DND-41 (cell line): ENCODE measurements at regions not wholly inside any gene's neighbourhood (a gene's known extent, or its start where the extent isn't known, plus 50 kb on each side); places are given as distances from the start of the nearest gene placed in this dataset.

Source experiments
- ATAC-seq: fragments of 200-7000 bp; cut with Tn5 transposase; 3 replicates; pipeline ENCODE4 v1.9.1; 2021; ENCODE audit warnings: low read depth; ENCODE audit not compliant: insufficient read depth
- DNase-seq: peaks from one replicate; pipeline ENCODE4 v3.0.0-alpha.2; 2020
- H2AFZ ChIP-seq: 2 replicates; pipeline ENCODE4 v1.6.0; 2012; ENCODE audit warnings: low read depth, low read length
- H3K27ac ChIP-seq: 2 replicates; pipeline ENCODE4 v1.5.1; 2012; ENCODE audit warnings: low read length, inconsistent platforms
- H3K27me3 ChIP-seq: fragments of 200-600 bp; sonication (generic); 2 replicates; pipeline ENCODE4 v1.6.0; 2012; ENCODE audit warnings: low read length, mild to moderate bottlenecking, inconsistent platforms; ENCODE audit not compliant: insufficient read depth, poor library complexity
- H3K36me3 ChIP-seq: 2 replicates; pipeline ENCODE4 v1.5.1; 2012; ENCODE audit warnings: low read length, inconsistent platforms; ENCODE audit not compliant: insufficient read depth
- H3K4me1 ChIP-seq: 2 replicates; pipeline ENCODE4 v1.5.1; 2012; ENCODE audit warnings: mild to moderate bottlenecking, low read length; ENCODE audit not compliant: insufficient read depth
- H3K4me2 ChIP-seq: 2 replicates; pipeline ENCODE4 v1.6.0; 2012; ENCODE audit warnings: mild to moderate bottlenecking, moderate library complexity, low read length, inconsistent platforms; ENCODE audit not compliant: insufficient read depth
- H3K4me3 ChIP-seq, 2 experiments: fragments of 200-600 bp in 1 of 2; shearing (Covaris generic) in 1 of 2; 2 replicates each; pipeline ENCODE4 v1.5.1; 2012 to 2016; ENCODE audit warnings: inconsistent platforms in 2 of 2, low read length in 2 of 2, mild to moderate bottlenecking in 2 of 2, low read depth in 1 of 2, moderate library complexity in 1 of 2
- H3K79me2 ChIP-seq: 2 replicates; pipeline ENCODE4 v1.6.0; 2012; ENCODE audit warnings: low read length, inconsistent platforms; ENCODE audit not compliant: insufficient read depth
- H3K9ac ChIP-seq: 2 replicates; pipeline ENCODE4 v1.6.0; 2012; ENCODE audit warnings: low read depth, mild to moderate bottlenecking, inconsistent platforms, low read length, moderate library complexity
- H3K9me3 ChIP-seq: 2 replicates; pipeline ENCODE4 v1.5.1; 2012; ENCODE audit warnings: low read length, moderate library complexity, mild to moderate bottlenecking, inconsistent platforms; ENCODE audit not compliant: insufficient read depth, severe bottlenecking
- H4K20me1 ChIP-seq: 2 replicates; pipeline ENCODE4 v1.6.0; 2012; ENCODE audit warnings: low read length; ENCODE audit not compliant: insufficient read depth
- EZH2 ChIP-seq: IDR thresholded peaks from 3 replicates; pipeline ENCODE4 v1.6.1; 2012; ENCODE audit warnings: borderline replicate concordance, low read depth, mild to moderate bottlenecking, moderate library complexity, low read length, inconsistent platforms; ENCODE audit not compliant: severe bottlenecking
- TF ChIP-seq, protein P1 (sequence below): IDR thresholded peaks from 2 replicates; pipeline ENCODE4 v1.5.1; 2012; ENCODE audit warnings: borderline replicate concordance, low read length, moderate library complexity, mild to moderate bottlenecking; ENCODE audit not compliant: poor library complexity, severe bottlenecking; ENCODE audit errors: extremely low read depth

DNA sequence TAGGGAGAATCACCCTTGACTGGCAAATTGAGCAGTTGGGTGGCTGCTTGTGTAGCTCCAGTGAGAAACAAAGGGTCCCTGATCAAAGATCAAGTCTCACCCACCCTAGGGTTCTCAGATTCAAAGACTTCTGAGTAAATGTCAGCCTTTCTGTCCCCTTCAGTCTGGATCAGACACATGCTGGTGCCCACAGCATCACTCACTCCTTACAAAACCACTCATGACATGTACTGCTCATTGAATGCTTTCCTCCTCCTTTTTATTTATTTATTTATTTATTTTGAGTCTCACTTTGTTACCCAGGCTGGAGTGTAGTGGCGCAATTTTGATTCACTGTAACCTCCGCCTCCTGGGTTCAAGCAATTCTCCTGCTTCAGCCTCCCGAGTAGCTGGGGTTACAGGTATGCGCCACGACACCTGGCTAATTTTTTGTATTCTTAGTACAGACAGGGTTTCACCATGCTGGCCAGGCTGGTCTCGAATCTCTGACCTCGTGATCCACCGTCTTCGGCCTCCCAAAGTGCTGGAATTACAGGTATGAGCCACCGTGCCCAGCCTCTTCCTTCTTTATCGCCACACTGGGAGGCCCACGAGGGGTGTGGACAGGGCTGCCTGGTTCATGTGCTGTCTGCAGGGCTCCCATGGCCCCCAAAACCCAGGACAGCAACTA, 462.0 kb upstream of the MAF start:
- Histone ChIP-seq H3K4me3 (no peak overlapping the region), H4K20me1 (no peaks in the 10 kb centered on the region), H3K27me3 (no peaks in the 10 kb centered on the region), H3K27ac (no peak overlapping the region), H3K9me3 (no peaks in the 10 kb centered on the region), H3K4me2 (no peak overlapping the region), H2AFZ (no peak overlapping the region), H3K9ac (no peak overlapping the region), H3K4me1 (no peaks in the 10 kb centered on the region), H3K79me2 (no peaks in the 10 kb centered on the region), H3K36me3 (no peaks in the 10 kb centered on the region)
- no peak for TF ChIP-seq EZH2
- TF ChIP-seq, protein P1, sequence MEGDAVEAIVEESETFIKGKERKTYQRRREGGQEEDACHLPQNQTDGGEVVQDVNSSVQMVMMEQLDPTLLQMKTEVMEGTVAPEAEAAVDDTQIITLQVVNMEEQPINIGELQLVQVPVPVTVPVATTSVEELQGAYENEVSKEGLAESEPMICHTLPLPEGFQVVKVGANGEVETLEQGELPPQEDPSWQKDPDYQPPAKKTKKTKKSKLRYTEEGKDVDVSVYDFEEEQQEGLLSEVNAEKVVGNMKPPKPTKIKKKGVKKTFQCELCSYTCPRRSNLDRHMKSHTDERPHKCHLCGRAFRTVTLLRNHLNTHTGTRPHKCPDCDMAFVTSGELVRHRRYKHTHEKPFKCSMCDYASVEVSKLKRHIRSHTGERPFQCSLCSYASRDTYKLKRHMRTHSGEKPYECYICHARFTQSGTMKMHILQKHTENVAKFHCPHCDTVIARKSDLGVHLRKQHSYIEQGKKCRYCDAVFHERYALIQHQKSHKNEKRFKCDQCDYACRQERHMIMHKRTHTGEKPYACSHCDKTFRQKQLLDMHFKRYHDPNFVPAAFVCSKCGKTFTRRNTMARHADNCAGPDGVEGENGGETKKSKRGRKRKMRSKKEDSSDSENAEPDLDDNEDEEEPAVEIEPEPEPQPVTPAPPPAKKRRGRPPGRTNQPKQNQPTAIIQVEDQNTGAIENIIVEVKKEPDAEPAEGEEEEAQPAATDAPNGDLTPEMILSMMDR = no peak
- DNase-seq (no peak), ATAC-seq (no peak)

DNA sequence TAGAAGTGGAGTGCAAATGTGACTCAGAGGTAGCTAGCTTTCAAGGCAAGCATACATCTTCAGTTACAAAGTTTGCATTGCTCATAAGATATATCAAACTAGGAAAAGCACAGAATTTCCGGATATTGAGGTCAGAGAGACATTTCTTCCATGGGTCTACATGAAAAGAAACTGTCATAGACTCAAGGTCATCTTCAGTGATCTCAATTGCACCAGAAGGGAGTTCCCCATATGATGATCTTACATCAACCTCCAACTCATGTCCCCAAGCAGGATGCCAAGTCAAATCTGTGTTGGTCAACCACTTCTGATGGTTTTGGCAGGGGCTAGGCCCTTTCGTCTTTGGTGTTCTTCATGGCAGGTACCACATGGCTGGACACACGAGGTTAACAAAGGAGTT, 459.9 kb upstream of the MAF start:
- no peak overlapping the region for H3K9ac ChIP-seq
- TF ChIP-seq EZH2 = no peak
- TF ChIP-seq, protein P1 = no peak
- no peaks in the 10 kb centered on the region for H3K79me2 ChIP-seq
- H2AFZ ChIP-seq = no peak overlapping the region
- no peaks in the 10 kb centered on the region for H3K27me3 ChIP-seq
- no peak overlapping the region for H3K4me2 ChIP-seq
- H4K20me1 ChIP-seq = no peaks in the 10 kb centered on the region
- no peaks in the 10 kb centered on the region for H3K36me3 ChIP-seq
- DNase-seq (no peak), ATAC-seq (no peak)
- H3K27ac ChIP-seq = no peak overlapping the region
- H3K9me3 ChIP-seq = no peaks in the 10 kb centered on the region
- no peaks in the 10 kb centered on the region for H3K4me1 ChIP-seq
- H3K4me3 ChIP-seq = no peak overlapping the region

- Histone ChIP-seq H3K4me1 (no peaks in the 10 kb centered on the region), H3K36me3 (no peaks in the 10 kb centered on the region), H2AFZ (no peak overlapping the region), H3K4me3 (no peak overlapping the region), H3K4me2 (no peak overlapping the region), H3K9ac (no peak overlapping the region), H3K27ac (no peak overlapping the region), H4K20me1 (no peaks in the 10 kb centered on the region), H3K79me2 (no peaks in the 10 kb centered on the region), H3K27me3 (no peaks in the 10 kb centered on the region), H3K9me3 (no peaks in the 10 kb centered on the region)
- ATAC-seq (no peak), DNase-seq (no peak)
- TF ChIP-seq, protein P1 = no peak
- no peak for TF ChIP-seq EZH2
These were observed 459.3 kb upstream of the MAF start for GRCh38 chr16:80059836-80060235.
